SK-MEL-5 (cell line): ENCODE measurements at regions not wholly inside any gene's neighbourhood (a gene's known extent, or its start where the extent isn't known, plus 50 kb on each side); places are given as distances from the start of the nearest gene placed in this dataset.

Source experiments
- DNase-seq: peaks from one replicate; pipeline ENCODE4 v3.0.0-alpha.2; 2016; ENCODE audit warnings: low read depth, low spot score
- in situ Hi-C: cut with HindIII; loops from 2 replicates; pipeline ENCODE4 v1.10.0; 2016; ENCODE audit warnings: low sequenced_read_pairs, high pct_unique_total_duplicates, low pct_unique_long_range_greater_than_20kb

DNA sequence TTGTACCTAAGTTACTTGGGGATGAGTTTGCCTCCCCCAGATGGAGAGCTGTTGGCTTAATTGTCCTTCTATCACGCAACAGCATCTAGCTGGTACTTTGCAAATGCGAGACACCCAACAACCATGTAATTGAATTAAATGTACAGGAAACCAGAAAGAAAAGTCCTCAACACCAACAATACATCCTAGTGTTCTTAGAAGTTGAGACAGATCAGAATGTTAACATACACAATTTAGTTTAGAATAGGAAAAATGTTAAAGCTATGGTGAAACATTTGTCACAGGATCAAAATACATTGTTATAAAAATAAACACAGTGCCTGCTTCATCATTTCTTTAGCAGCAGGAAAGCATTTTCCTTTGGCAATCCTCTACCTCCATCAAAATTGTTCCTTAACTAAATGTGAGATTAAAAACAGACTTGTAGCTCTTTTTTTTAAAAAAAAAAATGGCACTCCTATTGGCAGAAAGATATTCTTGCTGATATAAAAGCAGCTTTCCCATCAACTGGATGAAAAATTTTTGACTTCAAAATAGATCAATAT, 163.1 kb upstream of the MID1 start:
- no peak for DNase-seq
- in situ Hi-C loops = no loop called here

DNA sequence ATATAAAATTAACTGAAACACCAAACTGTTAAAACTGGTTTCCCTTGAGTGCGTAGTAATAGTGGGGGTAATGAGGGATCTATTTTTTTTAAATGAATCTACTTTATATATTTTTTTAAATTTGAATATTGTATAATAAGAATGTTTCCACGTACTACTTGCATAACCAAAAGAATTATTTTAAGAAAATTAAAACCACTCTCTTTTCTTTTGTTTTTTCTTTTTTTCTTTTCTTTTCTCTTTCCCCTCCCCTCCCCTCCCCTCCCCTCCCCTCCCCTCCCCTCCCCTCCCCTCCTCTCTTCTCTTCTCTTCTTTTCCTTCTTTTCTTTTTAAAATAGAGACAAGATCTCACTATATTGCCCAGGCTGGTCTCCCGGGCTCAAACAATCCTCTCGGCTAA, 166.9 kb upstream of the MID1 start:
- in situ Hi-C loops = no loop called here
- no peak for DNase-seq

DNA sequence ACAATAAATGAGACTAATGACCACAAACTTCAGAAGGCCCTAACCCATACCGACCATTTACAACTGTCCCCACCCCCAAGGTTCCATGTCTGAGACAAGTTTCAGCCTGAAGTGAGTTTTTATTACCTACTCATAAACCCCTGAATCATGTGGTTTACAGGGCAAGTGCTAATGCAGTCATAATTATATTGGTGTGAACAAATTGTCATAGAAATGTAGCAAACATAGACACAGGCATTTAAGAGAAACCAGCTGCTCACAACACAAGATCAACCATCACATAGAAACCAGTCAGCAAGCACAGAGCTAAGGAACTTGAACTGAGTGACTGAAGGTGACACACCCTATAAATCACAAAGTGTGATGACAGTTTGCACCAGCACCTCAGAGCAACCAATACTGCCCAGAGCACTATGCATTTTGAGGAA, 173.8 kb upstream of the MID1 start:
- in situ Hi-C loops = no loop called here
- DNase-seq = no peak

DNA sequence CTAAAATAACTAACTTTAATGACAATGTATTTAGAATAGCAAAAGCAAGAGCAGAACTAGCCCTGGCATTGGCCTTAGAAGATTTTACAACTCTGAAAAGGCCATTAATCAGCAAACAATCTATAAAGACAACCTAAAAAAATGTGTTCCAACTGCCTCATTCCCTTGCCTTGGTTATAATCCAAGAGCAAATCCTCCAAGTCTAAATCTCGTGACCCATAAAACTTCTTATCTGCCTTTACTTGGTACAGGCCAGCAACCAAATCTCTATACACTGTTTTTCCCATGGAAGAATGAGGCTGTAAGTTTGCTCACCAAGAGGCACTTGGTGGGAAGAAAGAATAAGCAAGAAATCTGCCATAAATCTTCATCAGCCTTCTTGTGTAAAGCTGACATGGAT, 175.3 kb upstream of the MID1 start:
- no peak for DNase-seq
- in situ Hi-C loops = no loop called here

DNA sequence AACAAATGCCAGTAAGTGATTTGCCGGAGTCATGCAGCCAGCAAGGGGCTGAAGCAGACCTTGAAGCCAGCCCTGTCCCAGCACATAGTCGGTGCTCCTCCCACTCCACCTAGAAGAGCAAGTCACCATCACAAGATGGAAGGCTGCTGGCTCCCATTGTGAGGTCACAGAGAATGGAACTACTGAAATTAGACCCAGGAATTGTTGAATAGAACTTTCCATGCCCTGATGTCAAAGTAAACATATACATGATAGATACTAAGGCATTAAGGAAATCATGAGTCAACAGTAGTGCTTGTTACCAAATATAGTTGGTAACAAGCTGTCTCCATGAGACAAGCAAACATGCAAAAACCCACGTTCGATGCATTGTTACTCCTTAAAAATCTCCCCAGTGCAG, 177.1 kb upstream of the MID1 start:
- in situ Hi-C loops = no loop called here
- no peak for DNase-seq

DNA sequence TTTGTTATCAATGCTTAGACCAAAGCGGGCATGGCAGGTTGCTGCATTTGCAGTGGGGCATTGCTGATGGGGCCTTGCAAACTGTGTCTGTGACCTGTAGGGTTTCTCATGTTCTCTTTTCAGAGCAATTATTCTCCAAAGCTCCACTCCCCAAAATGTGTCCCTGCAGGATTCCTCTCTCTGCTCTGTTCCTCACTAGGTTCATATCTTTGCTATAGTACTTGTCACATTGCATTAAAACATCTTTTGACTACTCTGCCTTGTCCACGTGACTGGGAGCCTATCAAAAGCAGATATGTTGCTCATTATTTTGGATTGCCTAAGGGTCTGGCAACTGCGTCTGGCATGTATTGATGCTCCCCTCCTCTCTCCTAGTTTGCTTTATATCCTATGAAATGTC, 177.7 kb upstream of the MID1 start:
- in situ Hi-C loops = no loop called here
- no peak for DNase-seq

DNA sequence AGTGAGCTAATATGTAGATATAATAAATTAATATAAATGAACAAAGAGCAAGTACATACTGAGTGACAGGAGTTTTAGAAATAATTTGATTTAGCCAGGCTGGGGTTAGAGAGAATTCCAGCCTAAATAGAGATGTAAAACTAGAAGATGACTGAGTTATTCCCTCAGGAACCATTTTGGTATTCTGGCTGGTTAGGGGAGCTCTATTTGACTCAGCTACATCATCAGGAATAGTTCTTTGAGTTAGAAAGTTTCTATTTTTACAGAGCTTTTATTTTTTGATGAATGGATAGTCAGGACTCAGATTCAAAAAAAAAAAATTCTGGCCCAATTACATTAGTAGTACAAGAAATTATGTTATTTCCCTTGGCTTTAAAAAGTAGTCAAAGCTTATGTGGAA, 180.4 kb upstream of the MID1 start:
- DNase-seq = no peak
- in situ Hi-C loops = no loop called here

DNA sequence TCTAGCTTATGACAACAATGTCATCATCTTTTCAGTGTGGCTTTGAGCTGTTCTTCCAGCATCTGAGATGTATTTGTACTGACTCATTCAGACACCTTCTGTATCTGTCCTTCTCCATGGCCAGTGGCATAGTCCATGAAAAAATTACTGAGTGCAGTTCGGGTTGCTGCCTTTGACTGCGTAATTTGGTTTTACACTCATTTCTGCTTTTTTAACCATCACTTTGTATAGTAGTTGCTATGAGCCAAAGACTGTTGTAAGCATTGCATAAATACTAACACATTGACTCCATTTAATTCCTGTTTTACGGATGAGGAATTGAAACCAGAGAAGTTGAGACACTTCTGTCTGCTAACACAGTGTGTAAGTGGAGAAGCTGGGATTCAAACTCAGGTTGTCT, 190.7 kb upstream of the MID1 start:
- in situ Hi-C loops = no loop called here
- DNase-seq = no peak

DNA sequence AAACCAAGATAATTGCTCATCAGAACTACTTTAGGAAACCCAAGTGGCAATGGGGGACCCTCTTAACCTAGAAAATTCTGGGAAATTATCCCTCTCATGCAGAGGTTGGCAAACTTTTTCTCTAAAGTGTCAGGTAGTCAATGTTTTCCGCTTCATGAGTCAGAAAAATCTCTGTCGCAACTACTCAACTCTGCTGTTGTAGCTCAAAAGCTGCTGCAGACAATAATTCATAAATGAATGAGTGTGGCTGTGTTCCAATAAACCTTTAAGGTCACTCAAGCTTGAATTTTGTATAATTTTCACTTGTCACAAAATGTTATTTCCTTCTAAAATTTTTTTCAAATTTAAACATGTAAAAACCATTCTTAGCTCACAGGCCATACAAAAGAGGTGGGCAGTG, 193.4 kb upstream of the MID1 start:
- in situ Hi-C loops = no loop called here
- DNase-seq = no peak

DNA sequence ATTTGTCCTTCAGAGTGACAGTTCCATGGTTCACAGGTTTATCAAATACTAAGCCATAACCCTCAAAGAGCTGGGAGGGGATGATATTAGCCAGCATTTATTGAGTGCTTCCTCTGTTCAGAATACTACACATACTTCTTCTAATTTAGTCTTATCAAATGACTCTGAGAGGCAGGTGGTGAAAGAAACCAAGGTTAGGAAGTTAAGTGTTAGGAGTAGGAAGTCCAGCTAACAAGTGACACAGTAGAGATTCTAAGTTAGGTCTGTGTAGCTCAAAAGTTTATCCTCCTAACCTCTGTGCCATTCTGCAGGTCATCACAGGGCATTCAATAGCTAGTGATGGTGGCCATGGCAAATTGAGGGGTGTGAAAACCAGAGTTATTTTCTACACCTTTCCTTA, 198.3 kb upstream of the MID1 start:
- in situ Hi-C loops = no loop called here
- no peak for DNase-seq

DNA sequence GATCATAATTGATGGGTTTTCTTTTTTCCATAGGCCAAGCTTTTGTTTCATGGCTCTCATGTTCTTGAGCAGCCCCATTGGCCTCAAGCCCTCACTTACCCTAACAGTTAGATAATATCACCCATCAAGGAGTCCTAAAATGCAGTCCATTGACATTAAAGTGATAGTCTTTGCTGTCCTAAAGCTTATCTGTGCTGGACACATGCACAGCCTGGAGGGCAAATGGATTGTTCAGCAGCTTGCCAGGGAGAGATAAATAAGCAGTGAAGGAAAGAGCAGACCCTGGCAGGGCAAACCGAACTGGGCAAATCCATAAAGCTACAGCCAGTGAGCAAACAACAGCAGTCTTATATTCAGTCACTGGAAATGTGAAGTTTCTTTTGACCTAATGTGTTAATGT, 199.6 kb upstream of the MID1 start:
- DNase-seq = no peak
- in situ Hi-C loops = no loop called here

DNA sequence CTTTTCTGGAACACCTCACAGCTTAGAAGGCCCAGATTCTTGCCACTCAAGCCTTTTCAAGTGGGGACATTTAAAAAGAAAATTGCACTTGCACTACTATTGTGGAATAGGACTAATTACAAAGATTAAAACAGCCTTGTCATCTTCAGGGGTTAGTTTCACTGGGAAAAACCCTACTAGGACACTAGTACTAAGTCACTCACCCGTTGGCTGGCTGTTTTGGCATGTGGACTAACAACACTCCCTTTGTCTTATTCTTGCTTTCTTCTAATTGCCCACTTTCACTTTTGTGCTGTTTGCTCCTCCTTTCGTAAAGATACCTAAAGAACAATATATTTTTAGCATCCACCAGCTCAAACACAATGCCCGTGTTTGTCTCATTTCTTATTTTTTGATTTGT, 200.9 kb upstream of the MID1 start:
- in situ Hi-C loops = no loop called here
- peak; percentile 0 for DNase-seq

DNA sequence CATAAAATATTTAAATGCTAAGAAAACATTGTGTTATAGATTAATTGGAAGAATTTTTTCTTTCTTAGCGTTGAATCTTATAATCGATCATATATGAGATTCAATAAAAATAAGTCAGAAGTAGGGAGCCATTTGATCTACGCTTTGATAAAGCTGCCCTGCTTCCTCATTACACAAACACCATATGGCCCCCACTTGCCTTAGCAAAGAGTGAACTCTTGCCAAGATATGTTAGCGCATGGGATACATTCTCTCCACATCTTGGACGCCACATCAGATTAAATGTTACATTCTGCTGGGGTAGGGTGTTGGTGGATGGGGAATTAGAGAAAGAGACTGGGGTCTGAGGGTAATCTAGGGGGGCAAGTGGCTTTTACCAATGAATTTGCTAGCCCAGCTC, 207.7 kb upstream of the MID1 start:
- in situ Hi-C loops = no loop called here
- no peak for DNase-seq

DNA sequence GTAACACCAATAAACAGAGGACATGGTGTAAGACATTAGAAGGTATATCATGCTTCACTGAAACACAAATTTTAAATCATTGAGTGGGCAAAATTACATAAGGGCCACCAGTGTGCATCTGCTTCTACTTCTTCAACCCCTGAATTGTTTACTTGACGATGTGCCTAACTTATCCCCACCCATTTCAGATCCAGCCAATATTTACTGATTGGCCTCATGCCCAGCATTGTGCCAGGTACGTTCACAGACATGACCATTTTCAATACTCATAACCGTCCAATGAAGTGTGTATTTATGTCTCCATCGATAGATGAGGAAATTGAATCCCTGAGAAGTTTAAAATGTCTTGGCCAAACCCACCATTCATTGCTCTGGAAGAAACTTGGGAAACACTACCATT, 208.3 kb upstream of the MID1 start:
- in situ Hi-C loops = no loop called here

DNA sequence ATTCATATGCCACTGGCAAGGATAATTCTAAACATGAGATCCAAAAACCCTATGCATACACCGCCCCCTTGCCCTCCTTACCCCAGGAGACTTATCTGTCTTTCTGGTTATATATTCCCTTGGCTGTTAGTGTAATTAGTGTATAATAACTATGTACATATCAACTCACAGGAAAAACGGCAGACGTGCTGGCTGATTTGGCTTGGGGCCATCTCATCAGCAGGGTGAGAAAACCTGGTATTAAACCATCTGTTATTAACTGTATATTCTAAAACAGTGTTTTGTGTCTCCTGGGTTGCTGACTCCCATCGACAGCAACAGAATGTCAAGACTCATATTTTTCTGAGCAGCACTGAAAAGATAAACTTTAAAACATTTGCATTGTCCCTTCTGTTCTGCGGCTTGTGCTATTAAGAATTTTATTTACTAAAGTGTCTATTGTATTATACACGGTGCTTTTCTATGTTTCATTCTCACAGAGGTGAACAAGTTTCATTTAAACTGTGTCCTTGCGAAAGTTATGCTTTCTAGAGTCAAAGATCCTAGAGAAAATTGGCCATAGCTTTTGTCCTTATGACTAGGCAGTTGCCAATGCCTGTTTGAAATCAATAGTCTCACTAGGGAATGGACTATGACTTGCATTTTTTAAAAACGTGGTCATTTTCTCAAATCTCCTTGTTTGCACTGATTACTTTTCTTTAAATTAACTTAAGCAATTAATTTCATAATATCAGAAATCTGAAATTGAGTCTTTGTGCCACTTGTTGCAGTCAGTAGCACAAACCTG, 211.5 kb upstream of the MID1 start:
- in situ Hi-C loops = no loop called here

More for the DNA sequence above, 208.3 kb upstream of the MID1 start:
- DNase-seq = no peak

DNA sequence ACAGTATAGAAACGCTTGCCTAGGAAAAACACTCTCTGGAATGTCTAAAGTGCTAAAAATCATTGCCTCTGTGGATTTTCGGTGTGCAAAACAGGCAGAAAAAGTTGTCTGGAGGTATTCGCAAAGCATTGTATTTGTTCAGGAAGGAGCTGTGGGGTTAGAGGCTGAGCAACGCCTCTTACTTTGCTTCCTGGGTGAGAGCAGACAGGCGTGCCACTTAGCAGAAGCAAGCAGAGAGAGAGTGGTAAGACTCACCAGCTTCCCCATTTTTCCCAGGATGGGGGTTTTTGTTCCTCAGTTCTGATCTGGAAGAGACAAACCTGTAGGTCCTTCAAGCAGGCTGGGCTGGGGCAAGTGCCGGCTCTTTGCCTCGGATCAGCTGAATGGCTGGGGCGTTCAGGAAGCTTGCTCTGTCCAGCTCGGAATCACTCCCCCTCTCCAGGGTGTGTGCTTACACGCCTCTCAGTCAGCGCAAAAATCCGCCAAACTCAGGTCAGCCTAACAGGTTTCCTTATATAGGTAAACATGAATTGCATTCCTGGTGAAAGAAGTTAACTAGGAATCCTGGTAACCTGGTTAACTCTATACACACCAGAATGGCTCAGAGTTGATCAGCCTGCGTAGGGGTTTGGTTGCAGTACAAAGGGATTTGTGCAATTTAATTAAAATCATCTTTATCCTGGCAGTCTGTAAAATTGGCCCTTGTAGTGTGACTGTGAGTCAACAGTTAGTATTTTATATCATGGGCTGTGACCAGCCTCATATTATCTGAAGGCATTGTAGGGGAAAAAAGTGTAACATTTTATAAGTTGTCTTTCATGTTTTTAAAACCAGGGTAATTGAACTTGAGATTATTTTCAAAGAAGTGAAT, 213.1 kb upstream of the MID1 start:
- DNase-seq = no peak
- in situ Hi-C loops = no loop called here

More for the DNA sequence above, 211.5 kb upstream of the MID1 start:
- DNase-seq = no peak

DNA sequence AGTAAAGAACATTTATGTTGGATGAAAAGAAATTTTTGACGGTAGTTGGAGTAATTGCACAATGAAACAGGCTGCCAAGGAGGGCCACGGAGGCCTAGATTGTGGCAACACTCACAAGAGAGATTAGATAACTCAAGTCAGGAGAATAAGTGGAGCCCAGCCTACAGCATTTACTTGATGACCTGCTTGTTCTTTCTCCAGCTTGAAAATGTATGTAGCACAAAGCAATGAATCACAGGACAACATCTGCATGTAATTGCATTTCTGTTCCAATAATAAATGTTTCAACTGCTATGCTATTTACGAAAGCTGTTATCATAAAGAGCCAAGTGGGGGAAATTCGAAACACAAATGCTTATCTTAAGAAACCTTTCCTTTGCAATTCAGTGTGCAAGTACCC, 221.2 kb upstream of the MID1 start:
- in situ Hi-C loops = no loop called here
- DNase-seq = no peak

DNA sequence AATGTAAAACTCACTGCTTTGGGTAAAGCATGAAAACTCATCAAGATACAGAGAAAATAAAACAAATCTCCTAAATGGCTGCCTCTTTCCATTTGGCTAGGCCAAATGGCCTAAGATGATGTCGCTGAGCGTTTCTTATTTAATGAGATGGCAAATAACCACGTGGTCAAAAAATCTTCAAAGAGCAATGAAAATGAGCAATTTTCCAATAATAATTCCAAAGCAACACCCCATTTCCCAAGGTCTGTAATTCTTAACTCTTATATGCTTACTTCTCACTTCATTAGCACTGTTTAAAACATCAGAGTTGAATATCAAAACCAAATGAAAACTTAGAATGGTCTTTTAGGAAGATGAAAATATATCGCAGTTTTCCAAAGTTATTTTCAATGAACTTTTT, 222.3 kb upstream of the MID1 start:
- in situ Hi-C loops = no loop called here
- no peak for DNase-seq

DNA sequence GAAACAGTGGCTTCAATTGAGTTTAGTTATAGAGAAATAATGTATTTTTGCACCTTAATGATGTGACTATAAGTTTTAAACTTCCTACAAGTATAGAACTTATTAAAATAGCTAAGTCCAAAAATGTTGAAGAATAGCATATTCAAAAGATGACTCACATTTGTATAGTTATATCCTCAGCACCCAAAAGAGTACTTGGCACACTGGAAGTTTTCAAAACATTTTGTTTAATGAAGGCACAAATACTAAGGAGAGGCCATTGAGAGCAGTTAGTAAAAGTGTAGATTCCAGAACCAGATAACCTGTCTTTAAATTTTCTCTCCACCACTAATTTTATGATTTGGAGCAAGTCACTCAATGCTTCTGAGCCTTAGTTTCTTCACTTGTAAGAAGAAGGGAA, 226.9 kb upstream of the MID1 start:
- in situ Hi-C loops = no loop called here
- no peak for DNase-seq
